A549 (cell line): ENCODE measurements at regions not wholly inside any gene's neighbourhood (a gene's known extent, or its start where the extent isn't known, plus 50 kb on each side); places are given as distances from the start of the nearest gene placed in this dataset.
"Not testable (repeated sequence)": the region's sequence is repeated elsewhere in the genome, so short reads cannot be mapped to it uniquely, and the experiment has no call there.

Experiments used
- ATAC-seq, 2 experiments: fragments of 200-7000 bp in 1 of 2; fragments of >200 bp in 1 of 2; cut with Nextera tagmentation in 1 of 2; cut with Tn5 transposase in 1 of 2; 3 replicates each; pipeline versions ENCODE4 v1.8.0 to v1.9.1; 2018 to 2020; ENCODE audit warnings: mild to moderate bottlenecking in 1 of 2, moderate library complexity in 1 of 2
- CTCF ChIA-PET: fragments of 300-600 bp; sonication (Branson Sonifier 250); formaldehyde crosslinking; extraction: SDS; loops from one replicate; lab custom pipeline; 2021; ENCODE audit warnings: antibody characterized with exemption, inconsistent platforms; lab: Yijun Ruan, JAX
- POLR2A ChIA-PET: fragments of 350-600 bp; formaldehyde crosslinking; extraction: SDS; loops from one replicate; lab custom pipeline; 2021; ENCODE audit warnings: antibody characterized with exemption, inconsistent platforms; lab: Yijun Ruan, JAX
- DNase-seq, 2 experiments: peaks; one replicate each; pipeline versions ENCODE4 v3.0.0 to v3.0.0-alpha.2; 2011 to 2016; ENCODE audit warnings: low read depth in 1 of 2, low spot score in 1 of 2
- FAIRE-seq: peaks from 2 replicates; lab custom pipeline; 2011; peaks lifted over from hg19 to GRCh38; lab: Jason Lieb, UNC
- H3K27ac ChIP-seq, 2 experiments: fragments of >200 bp; sonication (Bioruptor Twin); formaldehyde crosslinking; 3 replicates each; pipeline ENCODE4 v1.5.1; 2016 to 2017
- H3K4me1 ChIP-seq: fragments of >200 bp; sonication (Bioruptor Twin); formaldehyde crosslinking; 3 replicates; pipeline ENCODE4 v1.6.1; 2016
- H3K4me2 ChIP-seq: fragments of >200 bp; sonication (Bioruptor Twin); formaldehyde crosslinking; 3 replicates; pipeline ENCODE4 v1.6.1; 2016
- H3K4me3 ChIP-seq: fragments of >200 bp; sonication (Bioruptor Twin); formaldehyde crosslinking; 3 replicates; pipeline ENCODE4 v1.5.1; 2016
- H3K9me3 ChIP-seq: fragments of >200 bp; sonication (Bioruptor Twin); formaldehyde crosslinking; 3 replicates; pipeline ENCODE4 v1.6.1; 2016
- CHD2 ChIP-seq: fragments of 150-350 bp; IDR thresholded peaks from 2 replicates; pipeline ENCODE4 v1.6.1; 2014; ENCODE audit warnings: low read length; ENCODE audit not compliant: partially characterized antibody
- EHMT2 ChIP-seq: fragments of 200-600 bp; sonication (generic); IDR thresholded peaks from 2 replicates; pipeline ENCODE4 v1.6.1; 2016; ENCODE audit warnings: antibody characterized with exemption, low read depth, mild to moderate bottlenecking, moderate library complexity
- FOXS1 ChIP-seq: fragments of 250-450 bp; sonication (Bioruptor Pico); IDR thresholded peaks from 2 replicates; pipeline ENCODE4 v1.5.0; 2020; ENCODE audit warnings: mild to moderate bottlenecking, moderate library complexity
- HOXA7 ChIP-seq: fragments of 250-450 bp; sonication (Bioruptor Pico); IDR thresholded peaks from 2 replicates; pipeline ENCODE4 v1.5.0; 2020; ENCODE audit warnings: mild to moderate bottlenecking, moderate library complexity
- HOXB13 ChIP-seq: fragments of 250-450 bp; sonication (Bioruptor Pico); IDR thresholded peaks from 2 replicates; pipeline ENCODE4 v1.5.0; 2020; ENCODE audit warnings: low read depth, mild to moderate bottlenecking, moderate library complexity
- JUNB ChIP-seq: fragments of >200 bp; sonication (Bioruptor Twin); formaldehyde crosslinking; IDR thresholded peaks from 2 replicates; pipeline ENCODE4 v1.6.1; 2016
- KDM5A ChIP-seq: fragments of 200-600 bp; sonication (generic); IDR thresholded peaks from 2 replicates; pipeline ENCODE4 v1.6.1; 2016; ENCODE audit warnings: antibody characterized with exemption, mild to moderate bottlenecking
- MAFK ChIP-seq: fragments of 450-650 bp; IDR thresholded peaks from 2 replicates; pipeline ENCODE4 v1.6.1; 2014; ENCODE audit not compliant: partially characterized antibody
- POLR2AphosphoS2 ChIP-seq: conservative IDR thresholded peaks from 2 replicates; pipeline ENCODE4 v1.6.1; 2012; ENCODE audit warnings: low read length, improper control_type of control experiment, inconsistent platforms
- RAD21 ChIP-seq, 2 experiments: fragments of >200 bp in 1 of 2; sonication (Bioruptor Twin) in 1 of 2; formaldehyde crosslinking in 1 of 2; IDR thresholded peaks in 1 of 2; conservative IDR thresholded peaks in 1 of 2; 2 replicates in 1 of 2; 3 replicates in 1 of 2; pipeline ENCODE4 v1.6.1; 2012 to 2018; ENCODE audit warnings: inconsistent platforms in 1 of 2
- RCOR1 ChIP-seq: fragments of 150-350 bp; IDR thresholded peaks from 2 replicates; pipeline ENCODE4 v1.6.1; 2014; ENCODE audit warnings: antibody characterized with exemption, low read length, low read depth
- SREBF2 ChIP-seq: fragments of 450-650 bp; IDR thresholded peaks from 2 replicates; pipeline ENCODE4 v1.6.1; 2014; ENCODE audit warnings: mild to moderate bottlenecking, moderate library complexity
- ZC3H11A ChIP-seq: fragments of 450-650 bp; IDR thresholded peaks from 2 replicates; pipeline ENCODE4 v1.6.1; 2014; ENCODE audit warnings: antibody characterized with exemption, mild to moderate bottlenecking
- ZFP36 ChIP-seq: fragments of 450-650 bp; IDR thresholded peaks from 2 replicates; pipeline ENCODE4 v1.6.1; 2014; ENCODE audit warnings: borderline replicate concordance; ENCODE audit not compliant: partially characterized antibody
- ZSCAN20 ChIP-seq: fragments of 250-450 bp; sonication (Bioruptor Pico); IDR thresholded peaks from 2 replicates; pipeline ENCODE4 v1.8.0; 2022; ENCODE audit warnings: mild to moderate bottlenecking, moderate library complexity
- WGBS: methylation state at CpG from one replicate; pipeline ENCODE4 v1.1.6; 2017; ENCODE audit errors: missing lambda C conversion rate; 5-methylcytosine and 5-hydroxymethylcytosine counted together
- TF ChIP-seq, protein P1 (sequence below): fragments of 450-650 bp; IDR thresholded peaks from 2 replicates; pipeline ENCODE4 v1.6.1; 2014; ENCODE audit warnings: antibody characterized with exemption
- TF ChIP-seq, protein P2 (sequence below): IDR thresholded peaks from 2 replicates; pipeline ENCODE4 v1.6.1; 2012
- TF ChIP-seq, protein P3 (sequence below): fragments of >200 bp; sonication (Bioruptor Twin); formaldehyde crosslinking; IDR thresholded peaks from 3 replicates; pipeline ENCODE4 v1.5.1; 2016
- TF ChIP-seq, protein P4 (sequence below): fragments of 250-450 bp; sonication (Bioruptor Pico); IDR thresholded peaks from 2 replicates; pipeline ENCODE4 v1.5.0; 2020; ENCODE audit warnings: low read depth, mild to moderate bottlenecking, moderate library complexity
- TF ChIP-seq, protein P5 (sequence below): fragments of >200 bp; sonication (Bioruptor Twin); formaldehyde crosslinking; IDR thresholded peaks from 2 replicates; pipeline ENCODE4 v1.6.1; 2016
- TF ChIP-seq, protein P6 (sequence below): IDR thresholded peaks from 2 replicates; pipeline ENCODE4 v1.6.1; 2012; ENCODE audit warnings: low read depth, borderline replicate concordance
- TF ChIP-seq, protein P7 (sequence below): fragments of 200-600 bp; sonication (generic); IDR thresholded peaks from 2 replicates; pipeline ENCODE4 v1.6.1; 2016; ENCODE audit warnings: antibody characterized with exemption, mild to moderate bottlenecking, moderate library complexity

DNA sequence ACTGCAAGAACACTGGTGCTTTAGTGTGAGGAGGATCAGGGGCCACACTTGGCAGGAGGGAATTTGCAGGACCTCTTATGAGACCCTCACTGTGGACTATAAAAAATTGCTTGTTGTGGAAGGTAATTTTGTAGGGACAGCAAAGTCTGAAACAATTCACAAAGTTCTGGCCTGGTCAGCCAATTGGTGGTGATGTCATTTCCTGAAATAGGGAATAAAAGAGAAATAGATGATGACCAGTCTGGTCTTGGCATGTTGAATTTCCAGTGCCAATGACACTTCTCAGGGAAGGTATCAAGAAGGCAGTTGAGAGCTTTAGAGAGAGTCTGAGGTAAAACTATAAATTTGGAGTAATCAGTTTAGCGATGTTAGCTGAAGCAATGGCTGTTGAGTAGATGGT, 129.3 kb upstream of the LMNTD1 start (continued):
- TF ChIP-seq FOXS1 (CRISPR knock-in tag) (no peak), KDM5A (no peak), HOXA7 (CRISPR knock-in tag) (no peak)
- TF ChIP-seq, protein P1, sequence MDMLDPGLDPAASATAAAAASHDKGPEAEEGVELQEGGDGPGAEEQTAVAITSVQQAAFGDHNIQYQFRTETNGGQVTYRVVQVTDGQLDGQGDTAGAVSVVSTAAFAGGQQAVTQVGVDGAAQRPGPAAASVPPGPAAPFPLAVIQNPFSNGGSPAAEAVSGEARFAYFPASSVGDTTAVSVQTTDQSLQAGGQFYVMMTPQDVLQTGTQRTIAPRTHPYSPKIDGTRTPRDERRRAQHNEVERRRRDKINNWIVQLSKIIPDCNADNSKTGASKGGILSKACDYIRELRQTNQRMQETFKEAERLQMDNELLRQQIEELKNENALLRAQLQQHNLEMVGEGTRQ: no peak
- TF ChIP-seq, protein P2, sequence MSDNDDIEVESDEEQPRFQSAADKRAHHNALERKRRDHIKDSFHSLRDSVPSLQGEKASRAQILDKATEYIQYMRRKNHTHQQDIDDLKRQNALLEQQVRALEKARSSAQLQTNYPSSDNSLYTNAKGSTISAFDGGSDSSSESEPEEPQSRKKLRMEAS: no peak
- TF ChIP-seq, all 56 proteins: peak for 0

DNA sequence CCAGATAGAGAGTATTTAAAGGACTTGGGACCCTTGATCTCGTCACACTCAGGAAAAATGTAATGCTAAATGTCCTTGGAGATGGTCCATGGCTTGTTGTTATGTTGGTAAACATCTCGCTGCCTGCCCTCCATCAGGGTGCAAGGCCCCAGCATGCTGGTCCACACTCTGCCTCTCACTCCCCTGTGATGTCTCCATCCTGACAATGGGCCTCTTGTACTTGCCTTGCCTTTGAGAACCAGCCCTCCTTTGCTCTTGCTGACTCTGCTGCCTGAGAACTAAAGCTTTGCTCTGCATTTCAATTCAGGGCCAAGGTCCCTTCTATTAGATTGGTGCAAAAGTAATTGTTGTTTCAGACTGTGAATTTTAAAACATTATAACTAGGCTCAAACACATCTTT, 131.0 kb upstream of the LMNTD1 start:
- TF ChIP-seq ZSCAN20 (CRISPR knock-in tag) (no peak), ZFP36 (no peak), JUNB (no peak), POLR2AphosphoS2 (no peak), RCOR1 (no peak), SREBF2 (no peak)
- TF ChIP-seq, protein P3, sequence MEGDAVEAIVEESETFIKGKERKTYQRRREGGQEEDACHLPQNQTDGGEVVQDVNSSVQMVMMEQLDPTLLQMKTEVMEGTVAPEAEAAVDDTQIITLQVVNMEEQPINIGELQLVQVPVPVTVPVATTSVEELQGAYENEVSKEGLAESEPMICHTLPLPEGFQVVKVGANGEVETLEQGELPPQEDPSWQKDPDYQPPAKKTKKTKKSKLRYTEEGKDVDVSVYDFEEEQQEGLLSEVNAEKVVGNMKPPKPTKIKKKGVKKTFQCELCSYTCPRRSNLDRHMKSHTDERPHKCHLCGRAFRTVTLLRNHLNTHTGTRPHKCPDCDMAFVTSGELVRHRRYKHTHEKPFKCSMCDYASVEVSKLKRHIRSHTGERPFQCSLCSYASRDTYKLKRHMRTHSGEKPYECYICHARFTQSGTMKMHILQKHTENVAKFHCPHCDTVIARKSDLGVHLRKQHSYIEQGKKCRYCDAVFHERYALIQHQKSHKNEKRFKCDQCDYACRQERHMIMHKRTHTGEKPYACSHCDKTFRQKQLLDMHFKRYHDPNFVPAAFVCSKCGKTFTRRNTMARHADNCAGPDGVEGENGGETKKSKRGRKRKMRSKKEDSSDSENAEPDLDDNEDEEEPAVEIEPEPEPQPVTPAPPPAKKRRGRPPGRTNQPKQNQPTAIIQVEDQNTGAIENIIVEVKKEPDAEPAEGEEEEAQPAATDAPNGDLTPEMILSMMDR: no peak
- 14% methylated on average over 2 of the region's 2 CpGs for WGBS
- no peak for FAIRE-seq

DNA sequence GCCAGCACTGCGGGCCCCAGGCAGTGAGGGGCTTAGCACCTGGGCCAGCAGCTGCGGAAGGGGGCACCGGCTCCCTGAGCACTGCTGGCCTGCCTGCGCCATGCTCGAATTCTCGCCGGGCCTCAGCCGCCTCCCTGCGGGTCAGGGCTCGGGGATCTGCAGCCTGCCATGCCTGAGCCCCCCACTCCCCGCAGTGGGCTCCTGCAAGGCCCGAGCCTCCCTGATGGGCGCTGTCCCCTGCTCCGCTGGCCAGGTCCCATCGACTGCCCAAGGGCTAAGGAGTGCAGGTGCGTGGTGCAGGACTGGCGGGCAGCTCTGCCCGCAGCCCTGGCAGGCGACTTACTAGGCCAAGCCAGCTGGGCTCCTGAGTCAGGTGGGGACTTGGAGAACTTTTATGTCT, 133.3 kb upstream of the LMNTD1 start:
- Histone ChIP-seq H3K4me1 (no peaks in the 10 kb centered on the region), H3K9me3 (no peaks in the 10 kb centered on the region), H3K27ac (no peak overlapping the region), H3K4me2 (no peak overlapping the region), H3K4me3 (no peak overlapping the region)
- 61% methylated on average over 6 of the region's 19 CpGs for WGBS
- TF ChIP-seq, protein P4, sequence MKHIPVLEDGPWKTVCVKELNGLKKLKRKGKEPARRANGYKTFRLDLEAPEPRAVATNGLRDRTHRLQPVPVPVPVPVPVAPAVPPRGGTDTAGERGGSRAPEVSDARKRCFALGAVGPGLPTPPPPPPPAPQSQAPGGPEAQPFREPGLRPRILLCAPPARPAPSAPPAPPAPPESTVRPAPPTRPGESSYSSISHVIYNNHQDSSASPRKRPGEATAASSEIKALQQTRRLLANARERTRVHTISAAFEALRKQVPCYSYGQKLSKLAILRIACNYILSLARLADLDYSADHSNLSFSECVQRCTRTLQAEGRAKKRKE: no peak
- TF ChIP-seq POLR2AphosphoS2: no peak
- TF ChIP-seq CHD2: no peak
- TF ChIP-seq, protein P5, sequence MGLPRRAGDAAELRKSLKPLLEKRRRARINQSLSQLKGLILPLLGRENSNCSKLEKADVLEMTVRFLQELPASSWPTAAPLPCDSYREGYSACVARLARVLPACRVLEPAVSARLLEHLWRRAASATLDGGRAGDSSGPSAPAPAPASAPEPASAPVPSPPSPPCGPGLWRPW: no peak
- no peak for TF ChIP-seq KDM5A
- no peak for TF ChIP-seq RAD21 (conservative IDR thresholded peaks at IDR 0.05 in 1 of 2, IDR thresholded peaks at IDR 0.05 in 1 of 2)
- DNase-seq (no peak), FAIRE-seq (no peak), ATAC-seq (no peak)
- ChIA-PET CTCF (interaction anchor here (0.9 kb wide), 1 partner anchor 11 kb away, joined by 3 read pairs; no protein-coding TSS in a partner anchor), POLR2A (no interaction called here)

More for the DNA sequence above, 131.0 kb upstream of the LMNTD1 start:
- Histone ChIP-seq H3K4me3 (no peak overlapping the region), H3K9me3 (no peaks in the 10 kb centered on the region), H3K4me1 (no peaks in the 10 kb centered on the region), H3K4me2 (no peak overlapping the region), H3K27ac (no peak overlapping the region)
- DNase-seq (no peak), ATAC-seq (no peak)
- ChIA-PET POLR2A (no interaction called here), CTCF (no interaction called here)

DNA sequence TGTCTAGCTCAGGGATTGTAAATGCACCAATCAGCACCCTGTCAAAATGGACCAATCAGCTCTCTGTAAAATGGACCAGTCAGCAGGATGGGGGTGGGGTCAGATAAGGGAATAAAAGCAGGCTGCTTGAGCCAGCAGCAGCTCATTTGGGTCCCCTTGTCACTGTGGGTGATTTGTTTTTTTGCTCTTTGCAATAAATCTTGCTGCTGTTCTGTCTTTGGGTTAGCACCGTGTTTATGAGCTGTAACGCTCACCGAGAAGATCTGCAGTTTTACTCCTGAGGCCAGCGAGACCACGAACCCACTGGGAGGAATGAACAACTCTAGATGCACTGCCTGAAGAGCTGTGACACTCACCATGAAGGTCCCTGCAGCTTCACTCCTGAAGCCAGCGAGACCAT, 134.1 kb upstream of the LMNTD1 start:
- Histone ChIP-seq H3K4me2 (no peak overlapping the region), H3K9me3 (no peaks in the 10 kb centered on the region), H3K4me3 (no peak overlapping the region), H3K4me1 (no peaks in the 10 kb centered on the region), H3K27ac (no peak overlapping the region)
- TF ChIP-seq HOXB13 (CRISPR knock-in tag): no peak
- TF ChIP-seq, protein P6, sequence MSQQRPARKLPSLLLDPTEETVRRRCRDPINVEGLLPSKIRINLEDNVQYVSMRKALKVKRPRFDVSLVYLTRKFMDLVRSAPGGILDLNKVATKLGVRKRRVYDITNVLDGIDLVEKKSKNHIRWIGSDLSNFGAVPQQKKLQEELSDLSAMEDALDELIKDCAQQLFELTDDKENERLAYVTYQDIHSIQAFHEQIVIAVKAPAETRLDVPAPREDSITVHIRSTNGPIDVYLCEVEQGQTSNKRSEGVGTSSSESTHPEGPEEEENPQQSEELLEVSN: no peak
- TF ChIP-seq, protein P7, sequence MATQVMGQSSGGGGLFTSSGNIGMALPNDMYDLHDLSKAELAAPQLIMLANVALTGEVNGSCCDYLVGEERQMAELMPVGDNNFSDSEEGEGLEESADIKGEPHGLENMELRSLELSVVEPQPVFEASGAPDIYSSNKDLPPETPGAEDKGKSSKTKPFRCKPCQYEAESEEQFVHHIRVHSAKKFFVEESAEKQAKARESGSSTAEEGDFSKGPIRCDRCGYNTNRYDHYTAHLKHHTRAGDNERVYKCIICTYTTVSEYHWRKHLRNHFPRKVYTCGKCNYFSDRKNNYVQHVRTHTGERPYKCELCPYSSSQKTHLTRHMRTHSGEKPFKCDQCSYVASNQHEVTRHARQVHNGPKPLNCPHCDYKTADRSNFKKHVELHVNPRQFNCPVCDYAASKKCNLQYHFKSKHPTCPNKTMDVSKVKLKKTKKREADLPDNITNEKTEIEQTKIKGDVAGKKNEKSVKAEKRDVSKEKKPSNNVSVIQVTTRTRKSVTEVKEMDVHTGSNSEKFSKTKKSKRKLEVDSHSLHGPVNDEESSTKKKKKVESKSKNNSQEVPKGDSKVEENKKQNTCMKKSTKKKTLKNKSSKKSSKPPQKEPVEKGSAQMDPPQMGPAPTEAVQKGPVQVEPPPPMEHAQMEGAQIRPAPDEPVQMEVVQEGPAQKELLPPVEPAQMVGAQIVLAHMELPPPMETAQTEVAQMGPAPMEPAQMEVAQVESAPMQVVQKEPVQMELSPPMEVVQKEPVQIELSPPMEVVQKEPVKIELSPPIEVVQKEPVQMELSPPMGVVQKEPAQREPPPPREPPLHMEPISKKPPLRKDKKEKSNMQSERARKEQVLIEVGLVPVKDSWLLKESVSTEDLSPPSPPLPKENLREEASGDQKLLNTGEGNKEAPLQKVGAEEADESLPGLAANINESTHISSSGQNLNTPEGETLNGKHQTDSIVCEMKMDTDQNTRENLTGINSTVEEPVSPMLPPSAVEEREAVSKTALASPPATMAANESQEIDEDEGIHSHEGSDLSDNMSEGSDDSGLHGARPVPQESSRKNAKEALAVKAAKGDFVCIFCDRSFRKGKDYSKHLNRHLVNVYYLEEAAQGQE: no peak
- no peak for TF ChIP-seq ZC3H11A
- no peak for TF ChIP-seq EHMT2
- TF ChIP-seq MAFK: peak; percentile 20
- ATAC-seq: no peak
- POLR2A ChIA-PET: no interaction called here
- WGBS: 72% methylated on average over 6 of the region's 6 CpGs
- DNase-seq: no peak
- CTCF ChIA-PET: interaction anchor here (0.9 kb wide), 1 partner anchor 12 kb away, joined by 3 read pairs; no protein-coding TSS in a partner anchor
- FAIRE-seq: no peak

DNA sequence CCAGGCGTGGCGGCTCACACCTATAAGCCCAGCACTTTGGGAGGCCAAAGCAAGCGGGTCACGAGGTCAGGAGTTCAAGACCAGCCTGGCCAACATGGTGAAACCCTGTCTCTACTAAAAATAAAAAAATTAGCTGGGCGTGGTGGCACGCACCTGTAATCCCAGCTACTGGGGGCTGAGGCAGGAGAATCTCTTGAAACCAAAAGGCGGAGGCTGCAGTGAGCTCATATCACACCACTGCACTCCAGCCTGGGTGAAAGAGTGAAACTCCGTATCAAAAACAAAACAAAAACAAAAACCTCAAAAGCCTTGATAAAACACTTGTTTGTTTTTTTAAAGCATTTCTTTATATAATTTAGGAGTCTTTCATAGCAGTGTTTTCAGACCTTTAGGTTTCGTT, 135.8 kb upstream of the LMNTD1 start:
- 56% methylated on average over 9 of the region's 9 CpGs for WGBS
- H3K4me2 ChIP-seq, CTCF ChIA-PET, DNase-seq, H3K4me1 ChIP-seq, H3K9me3 ChIP-seq, H3K4me3 ChIP-seq, POLR2A ChIA-PET, FAIRE-seq, ATAC-seq, H3K27ac ChIP-seq: not testable (repeated sequence)
